ENCODE measurements at regions not wholly inside any gene's neighbourhood (a gene's known extent, or its start where the extent isn't known, plus 50 kb on each side); places are given as distances from the start of the nearest gene placed in this dataset.

- TF ChIP-seq ZNF214 (tag by site-specific recombination; IDR thresholded peaks at IDR 0.05; ENCODE audit: borderline replicate concordance) (no peak), ZNF785 (tag by site-specific recombination; IDR thresholded peaks at IDR 0.05) (no peak), ZNF274 (IDR thresholded peaks at IDR 0.05; ENCODE audit: low read length) (no peak), ZNF274 (tag by site-specific recombination; IDR thresholded peaks at IDR 0.05; ENCODE audit: borderline replicate concordance) (no peak), YY2 (tag by site-specific recombination; IDR thresholded peaks at IDR 0.05) (no peak)
These were observed 114.2 kb downstream of the SPCS3 start (continued) for GRCh38 chr4:176433983-176434382.

GRCh38 chr4:176435901-176436292 is 116.1 kb downstream of the SPCS3 start:
- no peak overlapping the region for H3K4me3 ChIP-seq (ENCODE audit: low read depth, low read length)
- TF ChIP-seq ZNF529 (tag by site-specific recombination; IDR thresholded peaks at IDR 0.05; ENCODE audit: insufficient replicate concordance): no peak
- TF ChIP-seq ZNF214 (tag by site-specific recombination; IDR thresholded peaks at IDR 0.05; ENCODE audit: borderline replicate concordance): no peak
- TF ChIP-seq MZF1 (tag by site-specific recombination; IDR thresholded peaks at IDR 0.05; ENCODE audit: borderline replicate concordance): no peak
- no peak for TF ChIP-seq ZNF677 (tag by site-specific recombination; IDR thresholded peaks at IDR 0.05)
- TF ChIP-seq ZEB2 (tag by site-specific recombination; IDR thresholded peaks at IDR 0.05): no peak
- no peak for TF ChIP-seq ZNF664 (tag by site-specific recombination; IDR thresholded peaks at IDR 0.05)
- no peak for TF ChIP-seq REPIN1 (tag by site-specific recombination; IDR thresholded peaks at IDR 0.05; ENCODE audit: low read depth)
- no peak for TF ChIP-seq ZNF148 (tag by site-specific recombination; IDR thresholded peaks at IDR 0.05; ENCODE audit: borderline replicate concordance)
- no peak for TF ChIP-seq ZNF341 (tag by site-specific recombination; IDR thresholded peaks at IDR 0.05; ENCODE audit: low read depth)
- TF ChIP-seq SP7 (tag by site-specific recombination; IDR thresholded peaks at IDR 0.05): no peak
- no peak for TF ChIP-seq ZSCAN16 (tag by site-specific recombination; IDR thresholded peaks at IDR 0.05)
- TF ChIP-seq ZFP37 (tag by site-specific recombination; IDR thresholded peaks at IDR 0.05): no peak
- no peak for TF ChIP-seq ZNF10 (tag by site-specific recombination; IDR thresholded peaks at IDR 0.05)
- POLR2A ChIA-PET: no interaction called here
- H3K27ac ChIP-seq (ENCODE audit: extremely low read depth, low read depth, low read length): no peak overlapping the region
- H3K36me3 ChIP-seq (ENCODE audit: control insufficient read depth in 2 of 2, insufficient read depth in 1 of 2, low read length in 2 of 2): no peaks in the 10 kb centered on the region
- H3K4me1 ChIP-seq (ENCODE audit: control insufficient read depth, insufficient read depth, low read length): no peaks in the 10 kb centered on the region
- CTCF ChIA-PET: no interaction called here
- no peaks in the 10 kb centered on the region for H3K9me3 ChIP-seq (ENCODE audit: control insufficient read depth, insufficient read depth, low read depth, low read length)

- POLR2A ChIA-PET: no interaction called here
- no peak for TF ChIP-seq AEBP2 (tag by site-specific recombination; IDR thresholded peaks at IDR 0.05; ENCODE audit: borderline replicate concordance)
- no peak for TF ChIP-seq ZNF645 (tag by site-specific recombination; IDR thresholded peaks at IDR 0.05)
- TF ChIP-seq GLI4 (tag by site-specific recombination; IDR thresholded peaks at IDR 0.05): no peak
- no peak for TF ChIP-seq OSR2 (tag by site-specific recombination; IDR thresholded peaks at IDR 0.05)
- TF ChIP-seq ZNF626 (tag by site-specific recombination; IDR thresholded peaks at IDR 0.05): no peak
- no peak for TF ChIP-seq ZNF2 (tag by site-specific recombination; IDR thresholded peaks at IDR 0.05)
- no peak for TF ChIP-seq ZBTB17 (tag by site-specific recombination; IDR thresholded peaks at IDR 0.05)
- TF ChIP-seq ZNF654 (tag by site-specific recombination; IDR thresholded peaks at IDR 0.05; ENCODE audit: low read depth): no peak
- no peak for TF ChIP-seq ZBTB49 (tag by site-specific recombination; IDR thresholded peaks at IDR 0.05; ENCODE audit: low read depth)
- no peak for TF ChIP-seq ZNF114 (tag by site-specific recombination; IDR thresholded peaks at IDR 0.05)
- no peak for TF ChIP-seq ZNF585B (tag by site-specific recombination; IDR thresholded peaks at IDR 0.05)
These were observed 116.7 kb downstream of the SPCS3 start for GRCh38 chr4:176436293-176436973.

More at GRCh38 chr4:176436293-176436973, 116.7 kb downstream of the SPCS3 start:
- Histone ChIP-seq H3K9me3 (ENCODE audit: control insufficient read depth, insufficient read depth, low read depth, low read length) (no peaks in the 10 kb centered on the region), H3K27ac (ENCODE audit: extremely low read depth, low read depth, low read length) (no peak overlapping the region), H3K36me3 (ENCODE audit: control insufficient read depth in 2 of 2, insufficient read depth in 1 of 2, low read length in 2 of 2) (no peaks in the 10 kb centered on the region), H3K4me3 (ENCODE audit: low read depth, low read length) (no peak overlapping the region), H3K4me1 (ENCODE audit: control insufficient read depth, insufficient read depth, low read length) (no peaks in the 10 kb centered on the region)
- CTCF ChIA-PET: no interaction called here
